OCI-LY1 (cell line): ENCODE measurements at regions not wholly inside any gene's neighbourhood (a gene's known extent, or its start where the extent isn't known, plus 50 kb on each side); places are given as distances from the start of the nearest gene placed in this dataset.

Source experiments
- H2AFZ ChIP-seq: fragments of 200-600 bp; sonication (generic), shearing (Covaris generic); 2 replicates; pipeline ENCODE4 v1.6.0; 2014; ENCODE audit warnings: antibody characterized with exemption, mild to moderate bottlenecking, low read length
- H3F3A ChIP-seq: fragments of 200-600 bp; sonication (generic), shearing (Covaris generic); 2 replicates; pipeline ENCODE4 v1.6.0; 2014; ENCODE audit warnings: mild to moderate bottlenecking, antibody characterized with exemption, low read length, moderate library complexity; ENCODE audit not compliant: insufficient read depth
- H3K27ac ChIP-seq: fragments of 200-600 bp; sonication (generic); 2 replicates; pipeline ENCODE4 v1.5.1; 2014; ENCODE audit warnings: low read length, mixed run types, mild to moderate bottlenecking, low read depth; ENCODE audit not compliant: poor library complexity, severe bottlenecking
- H3K27me3 ChIP-seq: fragments of 200-600 bp; sonication (generic); 2 replicates; pipeline ENCODE4 v1.6.0; 2014; ENCODE audit warnings: antibody characterized with exemption, mild to moderate bottlenecking, low read length, moderate library complexity; ENCODE audit not compliant: insufficient read depth
- H3K36me3 ChIP-seq: fragments of 200-600 bp; sonication (generic); 2 replicates; pipeline ENCODE4 v1.6.1; 2014; ENCODE audit warnings: mild to moderate bottlenecking, antibody characterized with exemption, low read length, moderate library complexity, mixed read lengths; ENCODE audit not compliant: insufficient read depth
- H3K4me1 ChIP-seq: fragments of 200-600 bp; sonication (generic); 2 replicates; pipeline ENCODE4 v1.5.1; 2014; ENCODE audit warnings: mild to moderate bottlenecking, low read length, moderate library complexity; ENCODE audit not compliant: insufficient read depth, severe bottlenecking
- H3K4me2 ChIP-seq: fragments of 200-600 bp; sonication (generic), shearing (Covaris generic); 2 replicates; pipeline ENCODE4 v1.6.1; 2014; ENCODE audit warnings: low read length
- H3K4me3 ChIP-seq: fragments of 200-600 bp; sonication (generic); 2 replicates; pipeline ENCODE4 v1.5.1; 2014; ENCODE audit warnings: low read length, low read depth, mild to moderate bottlenecking, mixed read lengths; ENCODE audit not compliant: poor library complexity, severe bottlenecking
- H3K79me2 ChIP-seq: fragments of 200-600 bp; shearing (Covaris generic); 2 replicates; pipeline ENCODE4 v1.6.1; 2016; ENCODE audit warnings: mixed run types, low read length, mixed read lengths; ENCODE audit not compliant: insufficient read depth
- H3K9ac ChIP-seq: fragments of 200-600 bp; sonication (generic), shearing (Covaris generic); 2 replicates; pipeline ENCODE4 v1.6.1; 2014; ENCODE audit warnings: mild to moderate bottlenecking, low read length, mixed read lengths
- H3K9me2 ChIP-seq: fragments of 200-600 bp; sonication (generic), shearing (Covaris generic); 2 replicates; pipeline ENCODE4 v1.6.1; 2014; ENCODE audit warnings: low read depth, mild to moderate bottlenecking, low read length, mixed read lengths
- H3K9me3 ChIP-seq: fragments of 200-600 bp; shearing (Covaris generic); 2 replicates; pipeline ENCODE4 v1.6.1; 2014; ENCODE audit warnings: low read length, mixed read lengths
- H4K20me1 ChIP-seq: fragments of 200-600 bp; sonication (generic), shearing (Covaris generic); 2 replicates; pipeline ENCODE4 v1.6.0; 2016; ENCODE audit warnings: mild to moderate bottlenecking, low read length; ENCODE audit not compliant: insufficient read depth
- EZH2 ChIP-seq: fragments of 200-600 bp; sonication (generic), shearing (Covaris generic); IDR thresholded peaks from 2 replicates; pipeline ENCODE4 v1.8.0; 2017; ENCODE audit warnings: borderline replicate concordance, mixed run types, mild to moderate bottlenecking, antibody characterized with exemption, low read length, moderate library complexity, mixed read lengths
- TF ChIP-seq, protein P1 (sequence below): fragments of 200-600 bp; sonication (generic), shearing (Covaris generic); IDR thresholded peaks from 2 replicates; pipeline ENCODE4 v1.5.1; 2017; ENCODE audit warnings: mild to moderate bottlenecking, antibody characterized with exemption, low read length, moderate library complexity, mixed read lengths

GRCh38 chr1:229085291-229085690 lies 185.6 kb upstream of the RAB4A start:
- Histone ChIP-seq H3F3A (no peaks in the 10 kb centered on the region), H3K9ac (no peak overlapping the region), H4K20me1 (no peaks in the 10 kb centered on the region), H3K9me3 (no peaks in the 10 kb centered on the region), H2AFZ (no peak overlapping the region), H3K79me2 (no peaks in the 10 kb centered on the region), H3K4me2 (no peak overlapping the region), H3K27ac (no peak overlapping the region), H3K27me3 (no peaks in the 10 kb centered on the region), H3K4me3 (no peak overlapping the region), H3K36me3 (no peaks in the 10 kb centered on the region; the same call in 1 of the 2 replicates), H3K4me1 (no peaks in the 10 kb centered on the region), H3K9me2 (no peaks in the 10 kb centered on the region)
- TF ChIP-seq EZH2, result no peak
- TF ChIP-seq, protein P1, sequence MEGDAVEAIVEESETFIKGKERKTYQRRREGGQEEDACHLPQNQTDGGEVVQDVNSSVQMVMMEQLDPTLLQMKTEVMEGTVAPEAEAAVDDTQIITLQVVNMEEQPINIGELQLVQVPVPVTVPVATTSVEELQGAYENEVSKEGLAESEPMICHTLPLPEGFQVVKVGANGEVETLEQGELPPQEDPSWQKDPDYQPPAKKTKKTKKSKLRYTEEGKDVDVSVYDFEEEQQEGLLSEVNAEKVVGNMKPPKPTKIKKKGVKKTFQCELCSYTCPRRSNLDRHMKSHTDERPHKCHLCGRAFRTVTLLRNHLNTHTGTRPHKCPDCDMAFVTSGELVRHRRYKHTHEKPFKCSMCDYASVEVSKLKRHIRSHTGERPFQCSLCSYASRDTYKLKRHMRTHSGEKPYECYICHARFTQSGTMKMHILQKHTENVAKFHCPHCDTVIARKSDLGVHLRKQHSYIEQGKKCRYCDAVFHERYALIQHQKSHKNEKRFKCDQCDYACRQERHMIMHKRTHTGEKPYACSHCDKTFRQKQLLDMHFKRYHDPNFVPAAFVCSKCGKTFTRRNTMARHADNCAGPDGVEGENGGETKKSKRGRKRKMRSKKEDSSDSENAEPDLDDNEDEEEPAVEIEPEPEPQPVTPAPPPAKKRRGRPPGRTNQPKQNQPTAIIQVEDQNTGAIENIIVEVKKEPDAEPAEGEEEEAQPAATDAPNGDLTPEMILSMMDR, result no peak

- no peak overlapping the region for H3K4me2 ChIP-seq
- H3K36me3 ChIP-seq, result no peaks in the 10 kb centered on the region; the same call in 1 of the 2 replicates
- H3K9me2 ChIP-seq, result no peaks in the 10 kb centered on the region
- H3K79me2 ChIP-seq, result no peaks in the 10 kb centered on the region
- no peak overlapping the region for H3K4me3 ChIP-seq
- H3K27ac ChIP-seq, result no peak overlapping the region
- H3K4me1 ChIP-seq, result no peaks in the 10 kb centered on the region
- TF ChIP-seq, protein P1, result no peak
- TF ChIP-seq EZH2, result no peak
- H3F3A ChIP-seq, result no peaks in the 10 kb centered on the region
- no peaks in the 10 kb centered on the region for H3K27me3 ChIP-seq
- H4K20me1 ChIP-seq, result no peaks in the 10 kb centered on the region
- H2AFZ ChIP-seq, result no peak overlapping the region
- no peak overlapping the region for H3K9ac ChIP-seq
- H3K9me3 ChIP-seq, result no peaks in the 10 kb centered on the region
These were observed 184.8 kb upstream of the RAB4A start for GRCh38 chr1:229086091-229086490.

GRCh38 chr1:229086686-229087085 lies 184.2 kb upstream of the RAB4A start:
- H3K4me2 ChIP-seq, result no peak overlapping the region
- no peak overlapping the region for H3K9ac ChIP-seq

More at GRCh38 chr1:229086686-229087085, 184.2 kb upstream of the RAB4A start:
- Histone ChIP-seq H3K9me3 (no peaks in the 10 kb centered on the region), H3K27ac (no peak overlapping the region), H2AFZ (no peak overlapping the region), H3K4me1 (no peaks in the 10 kb centered on the region), H3K4me3 (no peak overlapping the region), H4K20me1 (no peaks in the 10 kb centered on the region), H3F3A (no peaks in the 10 kb centered on the region), H3K27me3 (no peaks in the 10 kb centered on the region), H3K9me2 (no peaks in the 10 kb centered on the region), H3K79me2 (no peaks in the 10 kb centered on the region), H3K36me3 (no peaks in the 10 kb centered on the region; the same call in 1 of the 2 replicates)
- TF ChIP-seq, protein P1, result no peak
- TF ChIP-seq EZH2, result no peak
